Pancreas (tissue), 10 donors: ENCODE measurements at regions not wholly inside any gene's neighbourhood (a gene's known extent, or its start where the extent isn't known, plus 50 kb on each side); places are given as distances from the start of the nearest gene placed in this dataset.

ENCODE experiments used
- ATAC-seq, 4 donors: fragments of 200-7000 bp; cut with Tn5 transposase; one replicate each; pipeline versions ENCODE4 v1.8.0 to v1.9.1; 2020; ENCODE audit warnings: mild to moderate bottlenecking in 4 of 4, moderate library complexity in 4 of 4
- DNase-seq, 6 donors: peaks; one replicate each; pipeline ENCODE4 v3.0.0-alpha.2; 2020
- FAIRE-seq: peaks from 2 replicates; lab custom pipeline; 2012; peaks lifted over from hg19 to GRCh38; lab: Jason Lieb, UNC
- H3K27ac ChIP-seq, 4 donors: fragments of 200-600 bp; sonication (generic); 1 replicate in 3 of 4; 2 replicates in 1 of 4; pipeline versions ENCODE4 v1.5.0 to v1.8.0; 2020
- H3K27me3 ChIP-seq, 4 donors: fragments of 200-600 bp; one replicate each; pipeline ENCODE4 v1.8.0; 2021
- H3K36me3 ChIP-seq, 3 donors: fragments of 200-600 bp; sonication (generic) in 1 of 3; one replicate each; pipeline versions ENCODE4 v1.5.0 to v1.8.0; 2020 to 2021
- H3K4me1 ChIP-seq, 3 donors: fragments of 200-600 bp; one replicate each; pipeline ENCODE4 v1.8.0; 2021
- H3K4me3 ChIP-seq, 4 donors: fragments of 200-600 bp; sonication (generic) in 2 of 4; one replicate each; pipeline versions ENCODE4 v1.5.0 to v1.8.0; 2020 to 2021
- H3K9me3 ChIP-seq, 4 donors: fragments of 200-600 bp; one replicate each; pipeline ENCODE4 v1.8.0; 2021
- WGBS, 2 donors: extraction: QIAGEN DNeasy Blood & Tissue Kit; methylation state at CpG; one replicate each; pipeline ENCODE4 v1.1.7; 2013; 5-methylcytosine and 5-hydroxymethylcytosine counted together
- intact Hi-C, 3 donors: fragments of 100-400 bp; cut with DNase I; formaldehyde crosslinking; loops; one replicate each; pipeline versions ENCODE4 v1.11.1 to v1.14.2; 2022
- TF ChIP-seq, protein P1 (sequence below), 4 donors: fragments of 200-600 bp; sonication (generic) in 3 of 4; IDR thresholded peaks; one replicate each; pipeline versions ENCODE4 v1.5.0 to v1.8.0; 2021; ENCODE audit warnings: antibody characterized with exemption in 4 of 4
- donor health status: healthy with polysubstance abuse.
- donor health status: DM: no; HTN: no; CAD: no; lungs with moderate emphysema.
- donor health status: DM: no; HTN: no; CAD: no.
- donor health status: control.
- donor health status: control.
- donor health status: Bipolar disorder and iron deficiency.
- donor health status: DM: yes; HTN: yes; CAD: no.
- donor health status: DM: no; HTN: no; CAD: no.
- donor health status: DM: no; HTN: no; CAD: no.
- donor health status: DM: yes; HTN: yes; CAD: no.

DNA sequence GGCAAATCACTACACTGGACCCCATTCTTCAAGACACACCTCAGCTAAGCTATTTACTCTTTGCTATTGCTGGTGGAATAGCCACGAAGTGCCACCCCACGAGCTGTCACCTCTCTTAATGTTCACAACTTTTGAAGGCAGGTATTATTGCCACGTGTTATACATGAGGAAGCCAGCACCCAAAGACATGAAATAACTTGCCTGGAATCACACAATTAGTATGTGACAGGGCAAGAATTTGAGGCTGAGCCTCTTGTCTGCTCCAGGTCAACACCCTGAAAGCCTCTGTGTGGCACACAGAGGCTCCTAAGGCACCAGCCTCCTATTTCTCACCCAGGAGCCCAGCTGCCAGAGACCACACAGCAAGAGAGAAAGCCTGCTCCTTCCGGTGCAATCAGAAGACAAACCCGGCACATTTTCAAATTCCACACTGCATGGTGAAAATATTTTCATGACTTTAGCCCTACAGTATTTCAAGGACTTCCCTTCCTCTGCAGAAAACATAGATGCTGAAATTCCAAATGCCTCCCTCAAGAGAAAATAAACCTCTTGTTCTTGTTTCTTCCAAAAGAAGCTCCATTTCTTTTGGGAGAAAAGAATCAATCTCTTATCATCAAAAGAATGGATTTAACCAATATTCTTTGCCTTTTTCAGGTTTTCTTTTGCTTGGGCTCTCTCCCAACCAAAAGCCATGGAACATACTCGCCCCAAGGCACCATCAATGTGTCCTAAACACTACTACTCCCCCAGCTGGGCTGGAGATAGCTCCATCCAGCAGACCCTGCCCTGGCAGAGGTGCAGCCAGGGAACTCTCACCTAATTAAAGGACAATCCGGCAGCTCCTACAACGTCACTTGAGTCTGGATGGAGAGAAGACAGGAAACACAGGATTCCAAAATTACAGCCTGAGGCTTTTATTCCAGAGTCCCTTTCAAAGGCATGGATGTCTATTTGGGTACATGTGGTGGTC is 84.7 kb upstream of the THBS1 start:
- FAIRE-seq (no peak), DNase-seq (no peak), ATAC-seq (no peak)
- Histone ChIP-seq H3K36me3 (no peaks in the 10 kb centered on the region), H3K27me3 (no peaks in the 10 kb centered on the region), H3K4me3 (no peak overlapping the region), H3K27ac (no peak overlapping the region), H3K9me3 (no peaks in the 10 kb centered on the region), H3K4me1 (peaks cover 0 to 6% (median 5%) of the 10 kb centered on the region in 3 donors)
- TF ChIP-seq, protein P1, sequence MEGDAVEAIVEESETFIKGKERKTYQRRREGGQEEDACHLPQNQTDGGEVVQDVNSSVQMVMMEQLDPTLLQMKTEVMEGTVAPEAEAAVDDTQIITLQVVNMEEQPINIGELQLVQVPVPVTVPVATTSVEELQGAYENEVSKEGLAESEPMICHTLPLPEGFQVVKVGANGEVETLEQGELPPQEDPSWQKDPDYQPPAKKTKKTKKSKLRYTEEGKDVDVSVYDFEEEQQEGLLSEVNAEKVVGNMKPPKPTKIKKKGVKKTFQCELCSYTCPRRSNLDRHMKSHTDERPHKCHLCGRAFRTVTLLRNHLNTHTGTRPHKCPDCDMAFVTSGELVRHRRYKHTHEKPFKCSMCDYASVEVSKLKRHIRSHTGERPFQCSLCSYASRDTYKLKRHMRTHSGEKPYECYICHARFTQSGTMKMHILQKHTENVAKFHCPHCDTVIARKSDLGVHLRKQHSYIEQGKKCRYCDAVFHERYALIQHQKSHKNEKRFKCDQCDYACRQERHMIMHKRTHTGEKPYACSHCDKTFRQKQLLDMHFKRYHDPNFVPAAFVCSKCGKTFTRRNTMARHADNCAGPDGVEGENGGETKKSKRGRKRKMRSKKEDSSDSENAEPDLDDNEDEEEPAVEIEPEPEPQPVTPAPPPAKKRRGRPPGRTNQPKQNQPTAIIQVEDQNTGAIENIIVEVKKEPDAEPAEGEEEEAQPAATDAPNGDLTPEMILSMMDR (IDR thresholded peaks at IDR 0.05), result no peak
- intact Hi-C loops, result no loop called here
- 57 to 61% methylated on average over 8 of the region's 8 CpGs for WGBS, 2 donors

DNA sequence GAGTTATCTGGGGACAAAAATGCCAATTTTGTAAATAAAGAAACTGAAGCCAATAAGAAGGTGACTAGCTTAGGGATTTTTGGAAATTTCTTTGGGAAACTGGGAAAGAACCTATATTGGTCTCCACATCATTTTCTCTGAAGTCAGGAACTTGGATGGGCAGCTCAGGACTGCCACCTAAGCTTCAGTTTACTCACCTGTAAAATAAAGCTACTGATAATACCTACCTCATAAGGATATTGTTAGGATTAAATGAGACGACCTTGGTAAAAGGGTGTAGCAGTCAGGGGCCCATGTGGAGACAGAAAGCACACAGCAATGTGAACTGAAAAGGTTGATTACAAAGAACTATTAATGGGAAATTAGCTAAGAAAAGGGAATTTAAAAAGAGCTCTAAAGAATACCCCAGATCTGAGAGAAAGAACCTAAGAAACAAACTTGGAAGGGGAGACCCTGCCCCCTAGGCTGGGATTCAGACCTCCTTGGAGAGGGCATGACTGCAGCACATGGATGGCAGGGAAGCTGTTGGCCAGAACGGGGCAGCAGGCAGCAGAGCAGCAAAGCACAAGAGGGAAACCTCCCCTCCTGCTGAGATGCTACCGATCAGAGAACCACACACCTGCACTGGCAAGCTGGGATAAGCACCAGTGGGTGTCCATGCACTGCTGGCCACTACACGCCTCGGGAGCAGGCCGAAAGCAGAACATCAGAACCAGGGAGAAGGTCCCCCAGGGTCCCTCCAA is 83.7 kb upstream of the THBS1 start:
- H3K9me3 ChIP-seq, result no peaks in the 10 kb centered on the region
- ATAC-seq (peak in 3 of 4 donors; percentile 61 to 78 (median 68)), DNase-seq (no peak), FAIRE-seq (no peak)
- peaks cover 0 to 6% (median 5%) of the 10 kb centered on the region in 3 donors for H3K4me1 ChIP-seq
- H3K36me3 ChIP-seq, result no peaks in the 10 kb centered on the region
- no peaks in the 10 kb centered on the region for H3K27me3 ChIP-seq
- TF ChIP-seq, protein P1 (IDR thresholded peaks at IDR 0.05), result no peak
- 67 to 75% methylated on average over 6 of the region's 6 CpGs for WGBS, 2 donors
- intact Hi-C loops, result no loop called here
- H3K4me3 ChIP-seq, result no peak overlapping the region
- no peak overlapping the region for H3K27ac ChIP-seq

DNA sequence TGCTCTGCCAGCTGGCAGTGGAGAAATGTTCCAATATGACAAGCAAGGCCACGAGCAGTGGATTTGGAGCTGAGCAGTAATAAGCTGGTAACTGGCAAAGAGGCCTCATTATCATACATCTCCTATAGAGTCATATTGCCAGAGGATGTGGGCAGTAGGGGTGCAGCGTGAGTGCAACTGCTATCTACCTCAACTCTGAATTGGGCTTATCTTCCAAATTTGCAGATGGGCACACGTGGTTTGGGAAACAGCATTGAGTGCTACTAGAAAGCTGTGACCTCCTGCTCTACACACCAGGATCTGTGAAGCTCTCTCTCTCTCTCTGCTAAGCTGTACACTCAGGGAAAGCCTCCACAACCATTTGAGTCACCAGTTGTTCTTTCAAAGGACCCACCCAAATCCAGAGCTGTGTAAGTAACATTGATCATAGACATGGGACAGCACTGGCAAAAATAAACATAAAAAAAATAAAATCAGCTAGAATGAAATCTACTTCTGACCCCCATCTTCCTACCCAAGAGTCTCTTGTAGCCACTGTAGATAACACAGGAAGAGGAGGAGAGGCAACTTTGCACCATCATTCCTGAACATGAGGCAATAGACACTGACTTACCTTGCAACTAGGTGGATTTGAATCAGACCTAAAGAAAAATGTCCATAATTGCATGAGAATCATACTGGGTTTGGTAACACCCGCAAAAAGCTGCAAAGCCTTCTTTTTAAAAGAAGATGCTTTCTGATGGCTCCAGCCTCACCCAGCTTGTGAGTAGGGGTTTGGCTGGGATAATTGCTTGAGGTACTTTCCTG is 82.9 kb upstream of the THBS1 start:
- H3K27ac ChIP-seq, result no peak overlapping the region
- TF ChIP-seq, protein P1 (IDR thresholded peaks at IDR 0.05), result no peak
- H3K4me3 ChIP-seq, result no peak overlapping the region

DNA sequence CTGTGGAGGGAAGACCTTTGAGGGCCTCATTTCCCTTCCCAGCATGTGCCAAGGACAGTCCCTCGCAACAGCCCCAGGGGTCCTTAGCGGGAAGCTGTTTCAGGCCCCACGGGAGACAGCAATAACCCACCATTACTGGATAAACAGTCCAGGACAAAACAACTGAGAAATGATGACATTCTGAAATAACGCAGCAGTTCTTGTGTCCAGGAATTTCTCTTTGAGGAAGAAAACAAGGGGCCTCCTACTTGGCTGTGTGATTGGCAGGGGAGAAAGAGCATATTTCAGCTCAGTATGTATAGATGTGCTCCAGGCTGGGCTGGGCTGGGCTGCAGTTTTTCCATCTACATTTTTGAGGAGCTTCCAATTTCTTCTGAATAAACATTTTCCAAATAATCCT is 82.2 kb upstream of the THBS1 start:
- FAIRE-seq (no peak), DNase-seq (no peak), ATAC-seq (no peak)
- TF ChIP-seq, protein P1 (IDR thresholded peaks at IDR 0.05), result no peak
- Histone ChIP-seq H3K36me3 (no peaks in the 10 kb centered on the region), H3K27ac (no peak overlapping the region), H3K27me3 (no peaks in the 10 kb centered on the region), H3K9me3 (no peaks in the 10 kb centered on the region), H3K4me1 (peaks cover 0 to 5% (median 2%) of the 10 kb centered on the region in 3 donors), H3K4me3 (no peak overlapping the region)
- 79 to 81% methylated on average over 4 of the region's 4 CpGs for WGBS, 2 donors
- intact Hi-C loops, result no loop called here

More for the DNA sequence above, 82.9 kb upstream of the THBS1 start:
- FAIRE-seq, result no peak
- no peaks in the 10 kb centered on the region for H3K9me3 ChIP-seq
- WGBS, 2 donors, result 56 to 64% methylated on average over 4 of the region's 4 CpGs
- H3K36me3 ChIP-seq, result no peaks in the 10 kb centered on the region
- intact Hi-C loops, result no loop called here
- ATAC-seq, result no peak
- peaks cover 0 to 6% (median 5%) of the 10 kb centered on the region in 3 donors for H3K4me1 ChIP-seq
- H3K27me3 ChIP-seq, result no peaks in the 10 kb centered on the region
- no peak for DNase-seq
